ENCODE measurements at regions not wholly inside any gene's neighbourhood (a gene's known extent, or its start where the extent isn't known, plus 50 kb on each side); places are given as distances from the start of the nearest gene placed in this dataset.
A peak's percentile ranks its signal among the peaks of the same experiment; 100 is the strongest.

GRCh38 chr21:15219894-15220293 lies 155.1 kb upstream of the NRIP1 start:
- Histone ChIP-seq H3K36me3 (no peaks in the 10 kb centered on the region), H3K27ac (no peak overlapping the region), H3K4me3 (no peak overlapping the region), H3K27me3 (no peaks in the 10 kb centered on the region), H3K9me3 (no peaks in the 10 kb centered on the region), H3K4me1 (peaks cover 0 to 11% (median 3%) of the 10 kb centered on the region in 4 donors)
- WGBS, 2 donors: 42 to 72% methylated on average over 6 of the region's 6 CpGs
- no peak for DNase-seq
- TF ChIP-seq CTCF (IDR thresholded peaks at IDR 0.05): no peak
- no peak for TF ChIP-seq POLR2AphosphoS5 (IDR thresholded peaks at IDR 0.05)
- TF ChIP-seq POLR2A (IDR thresholded peaks at IDR 0.05): no peak
- TF ChIP-seq EP300 (IDR thresholded peaks at IDR 0.05): no peak
- intact Hi-C loops (cut with DNase I): no loop called here

- H3K4me3 ChIP-seq: no peak overlapping the region
- no peak for TF ChIP-seq CTCF (IDR thresholded peaks at IDR 0.05)
- peak in 1 of 4 donors; percentile 44 for TF ChIP-seq POLR2AphosphoS5 (IDR thresholded peaks at IDR 0.05)
- no peak for TF ChIP-seq POLR2A (IDR thresholded peaks at IDR 0.05)
- TF ChIP-seq EP300 (IDR thresholded peaks at IDR 0.05): no peak
- intact Hi-C loops (cut with DNase I): no loop called here
- H3K36me3 ChIP-seq: no peaks in the 10 kb centered on the region
- no peaks in the 10 kb centered on the region for H3K9me3 ChIP-seq
- DNase-seq: no peak
- no peaks in the 10 kb centered on the region for H3K27me3 ChIP-seq
- H3K4me1 ChIP-seq: peaks cover 0 to 11% (median 3%) of the 10 kb centered on the region in 4 donors
- no peak overlapping the region for H3K27ac ChIP-seq
These were observed 157.1 kb upstream of the NRIP1 start for GRCh38 chr21:15221799-15222386.

GRCh38 chr21:15222707-15223106 lies 157.9 kb upstream of the NRIP1 start:
- Histone ChIP-seq H3K36me3 (no peaks in the 10 kb centered on the region), H3K9me3 (no peaks in the 10 kb centered on the region), H3K4me1 (peaks cover 0 to 11% (median 3%) of the 10 kb centered on the region in 4 donors), H3K27me3 (no peaks in the 10 kb centered on the region), H3K4me3 (no peak overlapping the region), H3K27ac (no peak overlapping the region)
- intact Hi-C loops (cut with DNase I): no loop called here
- WGBS, 2 donors: 50 to 65% methylated on average over 3 of the region's 3 CpGs
- TF ChIP-seq EP300 (IDR thresholded peaks at IDR 0.05) (no peak), POLR2AphosphoS5 (IDR thresholded peaks at IDR 0.05) (no peak), CTCF (IDR thresholded peaks at IDR 0.05) (no peak), POLR2A (IDR thresholded peaks at IDR 0.05) (no peak)
- no peak for DNase-seq

GRCh38 chr21:15224346-15225086 lies 159.7 kb upstream of the NRIP1 start:
- no peak for TF ChIP-seq EP300 (IDR thresholded peaks at IDR 0.05)
- no peak for TF ChIP-seq POLR2AphosphoS5 (IDR thresholded peaks at IDR 0.05)
- TF ChIP-seq POLR2A (IDR thresholded peaks at IDR 0.05): no peak
- no peak for TF ChIP-seq CTCF (IDR thresholded peaks at IDR 0.05)
- no peaks in the 10 kb centered on the region for H3K9me3 ChIP-seq
- H3K27me3 ChIP-seq: no peaks in the 10 kb centered on the region
- DNase-seq: no peak
- intact Hi-C loops (cut with DNase I): no loop called here
- no peak overlapping the region for H3K4me3 ChIP-seq
- H3K27ac ChIP-seq: no peak overlapping the region
- whole genome bisulfite sequencing, 2 donors: 85 to 92% methylated on average over 6 of the region's 6 CpGs
- H3K36me3 ChIP-seq: no peaks in the 10 kb centered on the region
- H3K4me1 ChIP-seq: peaks cover 0 to 11% (median 3%) of the 10 kb centered on the region in 4 donors
